Progenitor cell of endocrine pancreas (in vitro differentiated cells): ENCODE measurements at regions not wholly inside any gene's neighbourhood (a gene's known extent, or its start where the extent isn't known, plus 50 kb on each side); places are given as distances from the start of the nearest gene placed in this dataset.

ENCODE experiments used
- DNase-seq: peaks from one replicate; pipeline ENCODE4 v3.0.0; 2021; ENCODE audit warnings: low spot score; ENCODE audit not compliant: unreplicated experiment
- H3K27ac Mint-ChIP-seq: 2 replicates; pipeline ENCODE4 v1.8.0; 2021; ENCODE audit warnings: mild to moderate bottlenecking, moderate library complexity, mixed read lengths
- H3K27me3 Mint-ChIP-seq: 2 replicates; pipeline ENCODE4 v1.8.0; 2021; ENCODE audit warnings: mixed read lengths
- H3K36me3 Mint-ChIP-seq: 2 replicates; pipeline ENCODE4 v1.8.0; 2022; ENCODE audit warnings: mixed read lengths; ENCODE audit not compliant: insufficient read depth
- H3K4me1 Mint-ChIP-seq: 2 replicates; pipeline ENCODE4 v1.8.0; 2021; ENCODE audit warnings: low read depth, mixed read lengths
- H3K4me3 Mint-ChIP-seq: 2 replicates; pipeline ENCODE4 v1.8.0; 2021; ENCODE audit warnings: low read depth, mild to moderate bottlenecking, moderate library complexity, mixed read lengths
- H3K9me3 Mint-ChIP-seq: 2 replicates; pipeline ENCODE4 v1.8.0; 2021; ENCODE audit warnings: low read depth, mixed read lengths
- TF ChIP-seq, protein P1 (sequence below): fragments of 200-600 bp; sonication (generic); IDR thresholded peaks from one replicate; pipeline ENCODE4 v1.5.0; 2021; ENCODE audit warnings: antibody characterized with exemption, mild to moderate bottlenecking; ENCODE audit not compliant: unreplicated experiment

DNA sequence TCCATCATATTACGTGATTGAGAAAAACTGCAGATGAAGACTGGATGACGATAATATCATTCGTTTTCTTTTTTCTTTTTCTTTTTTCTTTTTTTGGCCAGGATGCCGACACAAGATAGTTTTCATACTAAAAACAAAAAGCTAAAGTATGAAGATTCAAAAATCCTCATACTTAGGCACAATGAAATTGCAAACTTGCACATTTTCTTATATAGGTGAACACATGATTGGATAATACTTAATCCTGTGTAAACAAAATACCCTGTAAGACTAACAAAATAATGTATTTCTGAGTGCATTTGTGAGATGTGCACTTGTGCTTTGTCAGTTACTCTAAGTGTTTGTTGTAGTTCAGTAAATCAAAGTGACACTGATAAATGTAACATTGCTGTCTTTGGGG is 568.9 kb downstream of the ANKRD50 start:
- no peak overlapping the region for H3K4me3 Mint-ChIP-seq
- no peak overlapping the region for H3K27ac Mint-ChIP-seq
- no peak for DNase-seq
- peaks cover 2% of the 10 kb centered on the region for H3K36me3 Mint-ChIP-seq
- no peaks in the 10 kb centered on the region for H3K27me3 Mint-ChIP-seq
- H3K9me3 Mint-ChIP-seq, result peaks cover 5% of the 10 kb centered on the region
- H3K4me1 Mint-ChIP-seq, result peaks cover 3% of the 10 kb centered on the region
- TF ChIP-seq, protein P1, sequence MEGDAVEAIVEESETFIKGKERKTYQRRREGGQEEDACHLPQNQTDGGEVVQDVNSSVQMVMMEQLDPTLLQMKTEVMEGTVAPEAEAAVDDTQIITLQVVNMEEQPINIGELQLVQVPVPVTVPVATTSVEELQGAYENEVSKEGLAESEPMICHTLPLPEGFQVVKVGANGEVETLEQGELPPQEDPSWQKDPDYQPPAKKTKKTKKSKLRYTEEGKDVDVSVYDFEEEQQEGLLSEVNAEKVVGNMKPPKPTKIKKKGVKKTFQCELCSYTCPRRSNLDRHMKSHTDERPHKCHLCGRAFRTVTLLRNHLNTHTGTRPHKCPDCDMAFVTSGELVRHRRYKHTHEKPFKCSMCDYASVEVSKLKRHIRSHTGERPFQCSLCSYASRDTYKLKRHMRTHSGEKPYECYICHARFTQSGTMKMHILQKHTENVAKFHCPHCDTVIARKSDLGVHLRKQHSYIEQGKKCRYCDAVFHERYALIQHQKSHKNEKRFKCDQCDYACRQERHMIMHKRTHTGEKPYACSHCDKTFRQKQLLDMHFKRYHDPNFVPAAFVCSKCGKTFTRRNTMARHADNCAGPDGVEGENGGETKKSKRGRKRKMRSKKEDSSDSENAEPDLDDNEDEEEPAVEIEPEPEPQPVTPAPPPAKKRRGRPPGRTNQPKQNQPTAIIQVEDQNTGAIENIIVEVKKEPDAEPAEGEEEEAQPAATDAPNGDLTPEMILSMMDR, result no peak

DNA sequence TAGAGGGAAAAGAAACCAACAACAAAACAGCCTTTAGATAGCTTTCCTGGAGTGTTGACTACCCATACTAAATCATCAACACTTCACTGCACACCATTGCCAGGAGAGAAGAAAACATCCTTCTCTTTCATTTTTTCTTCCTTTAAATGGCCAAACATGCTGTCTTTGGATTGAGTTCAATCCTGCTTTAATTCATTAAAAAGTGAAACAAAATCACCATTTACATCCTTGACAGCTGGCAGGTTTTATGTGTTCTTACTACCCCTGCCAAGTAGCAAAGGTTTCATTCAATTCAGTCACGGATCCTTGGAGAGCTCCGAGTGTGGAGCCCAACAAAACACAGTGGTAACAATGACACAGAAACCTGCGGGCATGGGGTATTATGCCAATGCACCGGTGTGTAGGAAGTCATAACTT is 568.3 kb downstream of the ANKRD50 start:
- Mint-ChIP-seq H3K27me3 (no peaks in the 10 kb centered on the region), H3K4me1 (peaks cover 3% of the 10 kb centered on the region), H3K36me3 (no peaks in the 10 kb centered on the region), H3K27ac (no peak overlapping the region), H3K4me3 (no peak overlapping the region), H3K9me3 (no peaks in the 10 kb centered on the region)
- TF ChIP-seq, protein P1, result no peak
- no peak for DNase-seq

DNA sequence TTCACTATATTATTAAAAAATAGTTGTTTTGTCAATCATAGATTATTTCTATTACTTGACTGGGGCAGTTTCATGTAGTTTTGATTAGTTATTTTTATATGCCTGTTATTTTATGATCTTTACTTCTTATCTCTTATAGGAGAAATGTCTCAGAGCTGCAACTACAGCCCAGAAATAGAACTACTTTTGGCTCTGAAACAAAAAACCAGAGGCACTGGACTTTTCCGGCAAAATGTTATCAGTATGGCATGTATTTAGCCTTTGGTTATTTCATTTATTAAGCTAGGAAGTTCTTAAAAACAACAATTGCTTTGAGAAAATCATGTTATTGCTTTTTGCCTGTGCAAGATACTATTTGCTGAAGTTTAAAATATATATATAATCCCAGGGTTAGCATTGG is 566.5 kb downstream of the ANKRD50 start:
- Mint-ChIP-seq H3K9me3 (no peaks in the 10 kb centered on the region), H3K4me1 (peaks cover 3% of the 10 kb centered on the region), H3K27me3 (no peaks in the 10 kb centered on the region), H3K27ac (no peak overlapping the region), H3K4me3 (no peak overlapping the region), H3K36me3 (no peaks in the 10 kb centered on the region)
- TF ChIP-seq, protein P1, result no peak
- no peak for DNase-seq

DNA sequence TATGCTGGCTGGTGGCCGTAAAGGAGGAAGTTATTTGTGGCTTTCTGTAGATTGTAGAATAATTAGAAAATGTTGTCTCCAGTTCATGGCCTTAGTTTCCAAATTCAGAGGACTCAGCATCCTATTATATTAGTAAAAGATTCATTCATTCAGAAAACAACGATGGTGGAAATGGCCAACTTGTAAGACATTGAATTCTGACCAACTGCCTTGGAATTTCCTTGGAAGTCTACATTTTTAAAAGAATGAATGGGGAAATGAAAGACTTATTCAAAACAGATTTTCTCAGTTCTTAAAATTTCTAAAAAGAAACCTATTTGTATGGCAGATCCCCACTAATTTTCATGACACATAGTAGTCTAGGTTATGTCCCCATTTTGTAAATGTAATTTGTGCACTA is 561.5 kb downstream of the ANKRD50 start:
- no peak overlapping the region for H3K4me3 Mint-ChIP-seq
- H3K27me3 Mint-ChIP-seq, result no peaks in the 10 kb centered on the region
- no peaks in the 10 kb centered on the region for H3K4me1 Mint-ChIP-seq
- TF ChIP-seq, protein P1, result no peak
- H3K9me3 Mint-ChIP-seq, result no peaks in the 10 kb centered on the region
- H3K36me3 Mint-ChIP-seq, result no peaks in the 10 kb centered on the region
- no peak for DNase-seq
- H3K27ac Mint-ChIP-seq, result no peak overlapping the region

DNA sequence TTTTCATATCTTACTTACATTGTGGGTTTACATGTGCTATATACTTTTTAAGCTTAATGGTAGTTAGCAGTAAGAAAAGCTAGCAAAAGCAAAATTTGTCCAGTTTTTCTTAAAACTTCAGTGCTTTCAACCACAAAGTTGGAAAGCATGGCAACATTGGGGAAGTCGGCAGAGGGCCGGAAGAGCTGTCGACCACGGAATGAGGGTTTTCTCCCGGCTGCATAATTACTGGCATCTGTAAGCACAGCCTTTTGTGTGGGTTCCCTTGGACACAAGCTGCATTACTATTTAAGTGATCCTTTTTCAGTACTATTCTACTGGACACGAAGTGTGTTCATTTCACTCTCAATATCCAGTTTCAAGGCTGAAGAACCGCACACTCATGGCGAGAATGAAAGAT is 560.4 kb downstream of the ANKRD50 start:
- Mint-ChIP-seq H3K9me3 (no peaks in the 10 kb centered on the region), H3K27ac (no peak overlapping the region), H3K4me1 (no peaks in the 10 kb centered on the region), H3K4me3 (no peak overlapping the region), H3K27me3 (no peaks in the 10 kb centered on the region), H3K36me3 (no peaks in the 10 kb centered on the region)
- TF ChIP-seq, protein P1, result no peak
- DNase-seq, result no peak
